Germinal center (tissue), 1 donor: ENCODE measurements at regions not wholly inside any gene's neighbourhood (a gene's known extent, or its start where the extent isn't known, plus 50 kb on each side); places are given as distances from the start of the nearest gene placed in this dataset.

Experiments
- DNase-seq: peaks from one replicate; pipeline ENCODE4 v3.0.0; 2012; ENCODE audit warnings: mixed read lengths, low spot score

DNA sequence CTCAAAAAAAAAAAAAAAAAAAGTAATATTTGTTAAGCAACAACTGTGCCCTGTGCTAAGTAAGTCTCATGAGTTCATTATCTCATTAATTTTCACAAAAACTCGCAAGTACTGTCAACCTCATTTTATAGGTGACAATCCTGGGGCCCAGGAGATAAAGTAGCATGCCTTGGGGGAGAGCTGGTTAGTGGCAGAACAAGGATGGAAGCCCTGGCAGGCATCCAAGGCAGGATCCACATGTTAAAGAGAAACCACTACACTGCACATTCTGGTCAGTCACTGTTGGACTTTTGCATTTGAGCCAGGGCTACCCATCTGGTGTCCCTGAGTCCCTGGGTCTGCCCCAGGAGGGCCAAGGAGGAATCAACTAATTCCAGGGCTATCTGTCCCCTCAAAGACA lies 54.6 kb downstream of the ZFP36L2 start:
- no peak for DNase-seq

DNA sequence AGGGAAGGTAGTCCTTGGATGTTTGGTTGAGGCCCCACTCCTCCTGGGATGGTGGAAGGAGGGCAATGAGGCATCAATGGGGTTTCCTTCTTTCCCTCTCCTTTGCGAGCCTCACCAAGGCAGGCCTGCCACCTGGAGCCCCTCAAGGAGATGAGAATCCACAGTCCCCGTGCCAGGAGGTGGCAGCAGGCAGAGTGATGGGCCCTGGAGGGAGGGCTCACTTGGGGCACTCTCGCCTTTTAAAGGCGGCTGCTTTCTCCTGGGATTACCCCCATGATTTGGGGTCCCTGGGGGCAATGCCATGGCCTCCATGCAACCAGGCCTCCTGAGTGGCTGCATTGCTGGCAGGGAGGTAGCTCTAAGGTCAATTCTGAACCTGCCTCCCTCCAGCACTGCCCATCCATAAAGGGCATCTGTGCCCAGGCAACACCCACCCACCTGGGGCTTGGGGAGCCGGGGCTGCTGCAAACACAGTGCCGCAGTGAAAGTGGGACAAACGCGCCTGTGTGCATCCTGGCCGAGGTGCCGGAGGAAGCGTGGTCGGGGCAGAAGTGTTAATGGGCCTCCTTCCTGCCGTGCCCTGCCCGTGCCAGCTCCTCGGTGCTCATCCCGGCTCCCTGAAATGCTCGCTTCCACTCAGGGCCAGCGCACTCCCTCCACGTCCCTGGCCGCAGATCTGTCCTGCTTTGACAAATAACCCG lies 55.9 kb downstream of the ZFP36L2 start:
- DNase-seq = no peak

DNA sequence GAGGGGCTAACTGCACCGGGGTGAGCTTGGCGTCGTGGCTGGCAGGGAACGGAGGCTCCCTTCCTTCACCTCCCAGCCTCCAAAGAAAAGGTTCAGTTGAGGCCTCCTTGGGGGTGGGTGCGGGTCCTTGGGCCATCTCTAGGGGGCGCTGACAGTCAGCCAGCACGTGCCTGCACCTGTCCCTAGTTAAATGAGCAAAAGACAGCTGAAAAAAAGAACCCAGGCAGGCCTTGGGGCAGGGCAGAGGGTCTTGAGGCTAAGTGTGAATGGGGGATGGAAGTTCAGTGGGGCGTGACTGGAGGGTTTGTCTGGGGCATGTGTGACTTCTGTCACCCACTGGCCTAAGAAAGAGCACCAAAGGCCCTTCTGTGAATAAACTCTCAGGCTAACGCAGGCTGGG lies 56.4 kb downstream of the ZFP36L2 start:
- peak; percentile 76 for DNase-seq

DNA sequence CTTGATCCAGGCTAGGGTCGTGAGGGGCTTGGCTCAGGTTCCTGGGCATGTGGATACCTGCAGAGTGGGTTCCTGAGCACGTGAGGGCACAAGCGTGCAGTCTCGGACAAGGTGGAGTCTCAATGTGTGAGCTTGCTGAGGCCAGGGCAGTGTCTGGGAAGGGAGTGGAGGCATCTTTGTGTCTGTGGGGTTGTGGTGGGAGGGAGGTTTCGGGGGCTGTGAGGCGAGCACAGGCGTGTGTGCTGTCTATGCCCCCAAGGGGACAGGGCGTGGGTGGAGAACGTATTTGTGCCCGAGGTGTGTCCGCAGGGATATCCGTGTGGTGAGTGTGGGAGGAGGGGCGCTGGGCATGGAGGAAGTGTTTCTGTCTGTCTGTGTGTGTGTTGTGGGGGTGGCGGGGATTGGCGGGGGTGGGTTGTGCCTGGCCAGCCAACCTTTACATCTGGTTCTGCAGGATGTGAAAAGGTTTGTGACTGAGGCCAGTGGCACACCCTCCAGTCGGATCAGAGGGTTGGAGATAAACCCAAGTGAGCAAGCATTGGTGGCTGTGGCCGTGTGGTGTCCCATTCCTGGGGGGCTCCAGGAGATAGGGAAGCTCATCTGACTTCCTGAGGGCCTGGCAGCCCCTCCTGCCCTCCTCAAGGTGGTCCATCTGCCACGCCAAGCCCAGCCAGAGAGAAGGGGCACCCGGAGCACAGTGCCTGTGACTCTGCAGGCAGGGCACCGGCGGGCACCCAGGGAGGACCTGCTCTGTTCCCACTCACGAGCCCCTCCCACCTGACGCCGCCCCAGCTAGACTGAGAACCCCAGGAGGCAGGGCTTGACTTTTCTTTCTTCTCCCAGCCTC lies 57.1 kb downstream of the ZFP36L2 start:
- DNase-seq = peak; percentile 83

DNA sequence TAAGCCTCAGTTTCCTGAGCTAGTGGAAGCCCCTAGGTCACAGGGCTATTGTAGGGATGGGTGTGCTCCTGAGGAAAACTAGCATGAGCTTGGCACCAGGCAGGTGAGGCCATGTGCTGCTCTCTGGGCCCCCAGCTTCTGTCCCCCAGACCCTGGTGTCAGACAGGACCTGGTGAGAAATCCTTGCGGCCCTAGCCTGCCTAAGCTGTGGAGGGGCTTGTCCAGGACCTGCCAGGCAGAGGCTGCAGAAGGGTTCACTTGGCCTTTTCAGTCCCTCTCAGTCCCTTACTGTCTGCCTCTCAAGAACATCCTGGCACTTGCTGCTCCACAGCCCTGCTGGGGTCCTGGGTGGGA lies 58.4 kb downstream of the ZFP36L2 start:
- DNase-seq = no peak

DNA sequence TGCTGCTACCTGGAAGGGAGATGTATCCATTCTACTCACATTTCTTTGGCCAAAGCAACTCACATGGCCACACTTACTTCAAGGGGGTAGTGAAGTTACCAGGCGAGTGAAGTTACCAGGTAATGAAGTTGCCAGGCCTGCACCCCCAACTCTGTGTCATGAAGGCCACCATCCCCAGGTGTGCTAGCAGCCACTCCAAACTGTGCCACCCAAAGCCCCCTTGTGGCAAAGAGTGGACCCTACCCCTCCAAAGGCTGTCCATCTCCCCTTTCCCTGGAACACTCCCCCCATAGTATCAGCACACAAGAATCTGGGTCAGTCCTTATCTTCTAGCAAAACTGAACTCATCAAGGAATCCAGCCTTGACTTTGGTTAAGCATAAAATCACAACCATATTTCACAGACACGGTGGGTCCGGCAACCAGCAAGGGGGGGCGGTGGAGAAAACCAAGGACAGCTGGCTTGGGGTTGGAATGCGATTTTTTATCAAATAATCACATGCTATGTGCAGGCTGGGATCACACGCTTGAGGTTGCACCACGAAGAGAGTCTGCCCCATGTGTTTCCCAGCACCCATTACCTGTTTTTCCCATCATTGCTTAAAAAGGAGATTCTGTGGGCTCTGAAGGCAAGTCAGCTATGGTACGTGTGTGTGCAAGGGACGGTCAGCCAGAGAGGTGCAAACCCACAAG lies 60.9 kb downstream of the ZFP36L2 start:
- no peak for DNase-seq

DNA sequence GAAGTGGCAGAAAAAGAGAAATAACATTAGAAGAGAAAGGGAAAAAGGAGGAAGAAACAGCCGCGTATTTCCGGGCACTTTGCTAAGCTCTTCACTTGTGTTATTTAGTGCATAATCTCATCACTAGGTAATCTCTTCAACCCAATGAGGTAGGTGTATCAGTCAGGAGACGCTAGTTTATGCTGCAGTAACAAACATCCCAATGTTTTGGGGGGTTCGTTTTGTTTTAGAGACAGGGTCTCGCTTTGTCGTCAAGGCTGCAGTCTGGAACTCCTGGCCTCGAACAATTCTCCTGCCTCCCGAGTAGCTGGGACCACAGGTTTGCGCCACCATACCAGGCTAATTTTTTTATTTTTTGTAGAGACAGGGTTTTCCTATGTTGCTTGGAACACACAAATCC lies 61.7 kb downstream of the ZFP36L2 start:
- DNase-seq = no peak

DNA sequence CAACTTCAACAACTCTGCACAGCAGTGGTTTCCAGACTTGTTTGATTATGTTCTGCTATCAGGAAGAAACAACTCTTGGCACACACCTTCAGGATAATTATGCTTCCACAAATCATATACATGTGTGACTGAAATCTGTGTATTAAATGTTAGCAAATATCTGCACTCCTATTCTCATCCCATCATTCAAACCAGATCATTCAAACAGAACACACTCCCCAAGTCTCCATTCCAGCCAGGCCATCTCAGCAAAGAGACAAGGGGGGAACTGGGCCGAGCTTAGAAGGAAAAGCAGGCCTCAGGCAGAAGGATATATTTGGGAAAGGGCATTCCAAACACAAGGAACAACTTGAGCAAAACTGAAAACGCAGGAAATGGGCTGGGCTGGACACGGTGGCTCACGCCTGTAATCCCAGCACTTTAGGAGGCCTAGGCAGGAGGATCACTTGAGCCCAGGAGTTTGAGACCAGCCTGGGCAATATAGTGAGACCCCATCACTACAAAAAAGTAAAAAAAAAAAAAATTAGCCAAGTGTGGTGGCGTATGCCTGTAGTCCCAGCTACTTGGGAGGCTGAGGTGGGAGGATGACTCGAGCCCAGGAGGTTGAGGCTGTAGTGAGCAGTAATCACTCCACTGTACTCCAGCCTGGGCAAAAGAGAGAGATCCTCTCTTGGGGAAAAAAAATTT lies 62.7 kb downstream of the ZFP36L2 start:
- DNase-seq = no peak

DNA sequence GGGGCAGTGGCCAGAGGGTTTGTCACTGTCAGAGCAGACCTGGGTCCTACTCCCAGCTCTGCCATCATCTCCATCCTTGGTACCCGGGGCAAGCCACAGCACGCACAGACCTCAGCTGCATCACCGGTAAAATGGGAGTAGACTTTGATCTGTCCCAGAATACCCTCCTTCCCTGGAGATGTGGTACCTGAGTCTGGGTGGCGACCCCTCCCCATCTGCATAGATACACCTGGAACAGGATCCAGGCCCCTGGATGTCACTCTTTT lies 64.0 kb downstream of the ZFP36L2 start:
- no peak for DNase-seq

DNA sequence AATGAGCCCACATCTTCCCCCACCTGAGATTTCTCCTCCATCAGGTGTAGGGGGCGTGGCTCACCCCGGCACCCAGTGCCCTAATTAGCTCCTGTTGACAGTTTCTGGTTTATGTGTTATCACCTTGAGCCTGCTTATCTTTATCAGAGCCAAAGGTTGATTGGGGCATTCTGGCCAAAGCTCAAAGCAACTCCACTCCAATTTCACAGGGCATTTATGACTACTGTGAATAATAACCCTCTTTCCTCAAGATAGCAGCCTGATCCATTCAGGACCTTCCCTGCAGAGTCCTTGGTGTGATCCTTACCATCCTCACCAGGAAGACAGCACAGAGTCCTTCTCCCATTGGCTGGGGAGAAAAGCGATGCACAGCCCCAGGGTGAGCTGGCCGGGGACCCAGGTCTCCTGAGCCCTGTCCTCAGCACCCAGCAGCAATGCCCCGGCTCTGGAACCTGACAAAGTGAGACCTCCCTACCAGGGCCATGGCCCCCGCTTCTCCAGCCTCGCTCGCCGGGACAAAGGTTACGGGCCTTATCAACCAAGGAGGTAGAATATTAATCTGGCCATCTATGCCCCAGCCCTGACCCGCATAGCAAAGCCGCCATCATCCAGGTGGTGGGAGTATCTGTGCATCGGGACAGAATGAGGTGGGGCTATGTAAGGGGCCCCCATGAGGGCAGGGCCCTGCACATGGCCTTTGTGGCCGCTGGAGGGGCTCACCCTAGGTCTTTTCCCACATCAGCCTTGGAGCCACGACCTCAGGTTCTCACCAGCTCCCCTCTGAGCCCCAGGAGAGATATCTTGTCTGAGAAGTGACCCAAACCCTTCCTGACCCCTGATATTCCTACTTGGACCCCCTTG lies 64.5 kb downstream of the ZFP36L2 start:
- DNase-seq = no peak

DNA sequence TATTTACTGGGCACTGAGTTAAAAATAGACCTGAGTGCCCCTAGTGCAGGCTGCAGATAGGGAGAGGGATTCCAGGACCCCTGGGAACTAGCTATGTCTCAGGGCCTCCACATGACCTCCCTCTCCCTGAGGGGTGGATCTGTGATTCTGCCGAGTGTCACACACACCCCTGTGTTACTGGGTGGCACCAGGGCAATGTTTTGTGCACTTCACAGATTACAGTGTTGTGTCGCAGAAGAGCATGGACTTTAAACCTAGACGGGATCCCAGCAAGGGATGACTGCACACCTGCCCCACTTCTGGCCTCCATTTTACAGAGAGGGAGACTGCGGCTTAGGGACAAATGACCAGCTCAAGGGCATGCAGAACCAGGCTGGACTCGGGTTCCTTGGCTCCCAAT lies 65.6 kb downstream of the ZFP36L2 start:
- DNase-seq = no peak

DNA sequence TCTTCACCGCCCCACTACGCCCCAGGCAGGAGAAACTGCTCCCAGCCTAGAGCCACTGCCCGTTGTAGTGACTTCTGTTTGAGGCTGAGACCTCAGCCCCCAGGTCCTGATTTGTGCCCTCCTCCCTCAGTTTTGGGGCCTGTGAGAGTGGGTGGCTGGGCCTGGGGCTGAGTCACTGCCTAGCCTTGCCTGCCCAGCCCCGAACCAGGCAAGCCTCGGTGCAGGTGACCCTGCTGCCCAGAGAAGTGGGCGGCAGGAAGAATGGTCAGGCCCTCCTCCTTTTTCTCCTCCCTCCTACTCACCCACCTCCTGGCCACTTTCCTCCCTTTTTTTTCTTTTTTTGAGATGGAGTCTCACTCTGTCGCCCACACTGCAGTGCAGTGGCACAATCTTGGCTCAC lies 66.6 kb downstream of the ZFP36L2 start:
- DNase-seq = no peak

DNA sequence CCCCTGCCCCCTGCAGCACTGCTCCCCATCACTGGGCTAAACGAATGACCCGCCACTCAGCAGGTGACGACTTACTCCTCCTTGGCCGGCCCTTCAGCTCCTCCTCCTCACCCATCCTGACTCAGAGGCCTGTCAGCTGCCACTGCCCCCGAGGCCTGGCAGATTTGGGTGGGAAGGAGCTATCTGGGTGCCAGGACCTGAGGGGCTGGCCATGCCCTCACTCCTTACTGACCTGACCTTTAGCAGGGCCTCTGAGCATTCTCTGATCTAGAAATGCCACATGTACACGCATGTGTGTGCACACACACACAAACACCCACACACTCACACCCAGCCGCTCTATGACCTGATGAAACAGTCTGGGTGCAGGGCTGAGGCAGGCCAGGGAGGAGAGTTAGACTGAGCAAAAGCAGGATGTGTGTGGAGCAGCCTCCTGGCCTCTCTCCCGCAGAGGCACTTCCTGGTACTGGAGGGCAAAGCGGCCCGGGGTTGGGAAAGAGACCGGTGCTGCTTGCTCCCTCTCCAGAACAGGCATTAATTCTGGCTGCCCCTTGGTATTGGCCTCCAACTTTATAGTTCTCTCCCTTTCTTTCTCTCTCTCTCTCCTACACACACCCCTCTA lies 68.0 kb downstream of the ZFP36L2 start:
- peak; percentile 23 for DNase-seq

DNA sequence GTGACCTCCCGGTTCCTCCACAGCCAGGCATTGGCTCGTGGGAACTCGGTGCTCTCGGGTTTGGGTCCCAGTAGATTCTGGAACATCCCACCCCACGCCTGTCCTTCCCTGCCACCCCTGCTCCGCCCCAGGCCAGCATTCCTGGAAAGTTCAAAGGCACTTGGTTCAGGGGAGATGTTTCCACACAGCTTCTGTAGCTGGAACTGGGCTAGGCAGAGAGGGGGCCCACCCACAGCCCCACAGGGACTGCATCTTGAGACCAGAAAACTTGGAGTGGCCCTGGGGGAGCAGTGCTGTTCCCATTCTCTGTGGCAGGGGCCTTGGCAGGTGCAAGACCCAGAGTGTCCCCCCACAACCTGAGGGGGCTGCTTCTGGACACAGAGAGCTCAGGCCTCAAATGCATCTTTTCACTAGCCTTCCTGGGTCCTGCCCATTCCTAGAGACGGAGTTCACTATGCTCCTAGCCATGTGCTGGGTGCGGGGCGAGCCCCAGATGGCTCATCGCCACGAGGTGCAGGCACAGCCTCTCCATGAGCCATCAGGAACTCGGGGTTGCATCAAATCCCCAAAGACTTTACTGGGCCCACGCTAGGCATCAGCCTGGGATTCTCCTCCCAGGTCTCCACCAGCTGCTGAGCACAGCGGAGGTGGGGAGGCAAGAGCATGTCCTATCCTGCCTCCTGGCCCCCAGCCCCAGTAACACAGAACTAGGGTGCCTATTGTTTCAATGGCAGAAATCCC lies 68.7 kb downstream of the ZFP36L2 start:
- no peak for DNase-seq

DNA sequence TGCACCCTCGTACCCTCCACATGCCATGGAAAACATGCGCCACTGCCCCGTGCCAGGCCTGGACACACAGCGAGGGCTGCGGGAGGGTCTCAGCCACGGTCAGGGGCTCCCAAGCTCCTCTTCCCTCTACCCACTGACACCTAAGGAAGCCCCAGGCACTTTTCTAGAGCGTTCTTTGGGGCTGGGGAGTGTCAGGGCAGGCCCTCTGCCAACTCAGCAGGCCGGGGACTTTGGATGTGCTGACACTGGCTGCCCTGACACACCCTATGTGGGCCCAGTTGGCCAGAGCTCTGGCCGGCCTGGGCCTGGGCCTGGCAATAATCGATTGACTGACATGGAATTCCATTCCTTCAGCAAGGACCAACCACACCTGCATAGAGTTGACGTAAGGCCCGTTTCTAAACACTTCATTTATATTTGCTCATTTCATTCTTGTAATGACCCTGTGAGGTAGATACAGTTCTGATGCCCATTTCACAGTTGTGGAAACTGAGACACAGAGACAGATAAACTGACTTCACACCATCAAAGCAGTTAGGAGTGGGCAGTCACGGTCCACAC lies 70.5 kb downstream of the ZFP36L2 start:
- no peak for DNase-seq

DNA sequence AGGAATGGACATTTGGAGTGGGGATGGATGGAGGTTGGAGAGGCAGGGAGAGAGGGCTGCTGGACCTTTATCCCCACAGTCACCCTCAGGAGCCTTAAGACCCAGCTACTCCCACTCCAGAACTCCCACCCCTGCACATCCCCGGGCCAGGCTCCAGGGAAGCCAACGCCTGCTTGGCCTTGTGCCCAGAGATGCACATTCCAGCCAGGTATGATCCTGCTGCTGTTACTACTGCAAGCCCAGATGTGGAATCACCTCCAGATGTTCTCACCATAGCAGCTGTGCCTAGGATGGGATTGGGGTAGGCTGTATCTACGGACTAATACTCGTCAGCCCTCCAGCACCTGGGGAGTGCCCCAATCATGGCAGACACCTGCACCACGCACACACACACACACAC lies 71.7 kb downstream of the ZFP36L2 start:
- DNase-seq = no peak

DNA sequence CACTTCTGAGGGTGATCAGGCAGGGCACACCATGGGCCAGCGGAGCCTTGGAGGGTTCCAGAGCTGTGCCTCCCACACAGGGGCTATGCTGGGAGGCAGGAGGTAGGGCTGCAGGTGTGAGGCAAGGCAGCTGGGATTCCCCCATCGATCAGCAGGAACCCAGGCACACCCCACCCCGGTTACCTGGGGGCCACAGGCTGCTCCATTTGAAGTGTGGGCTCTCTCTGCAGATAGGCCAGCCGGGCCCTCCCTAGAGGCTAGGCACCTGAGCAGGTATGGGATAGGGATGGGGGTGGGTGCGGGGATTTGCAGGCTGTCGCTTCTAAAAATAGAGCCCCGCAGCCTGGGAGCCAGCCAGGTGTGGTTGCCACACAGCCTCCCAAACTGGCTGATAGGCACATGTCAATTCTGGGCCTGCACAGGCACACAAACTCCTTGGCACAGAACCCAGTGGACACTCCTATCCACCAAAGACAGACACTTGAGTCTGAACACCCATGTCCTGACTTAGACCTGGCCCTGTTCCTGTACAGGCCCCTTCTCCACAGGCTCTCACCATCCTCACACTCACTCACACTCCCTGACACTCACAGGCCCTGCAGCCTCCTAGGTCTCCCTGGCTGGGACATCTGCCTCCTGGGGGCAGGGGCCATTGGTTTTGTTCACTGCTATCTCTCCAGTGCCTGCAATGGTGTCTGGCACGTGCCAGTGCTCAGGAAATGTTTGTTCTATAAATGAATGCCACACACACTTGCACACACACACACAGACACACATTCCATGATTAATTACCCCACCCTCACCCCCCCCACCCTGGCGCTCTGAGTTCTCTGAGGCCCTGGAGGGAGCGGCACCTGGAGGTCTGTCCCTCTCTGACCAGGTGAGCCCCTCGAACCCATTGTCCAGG lies 73.4 kb downstream of the ZFP36L2 start:
- DNase-seq = no peak

DNA sequence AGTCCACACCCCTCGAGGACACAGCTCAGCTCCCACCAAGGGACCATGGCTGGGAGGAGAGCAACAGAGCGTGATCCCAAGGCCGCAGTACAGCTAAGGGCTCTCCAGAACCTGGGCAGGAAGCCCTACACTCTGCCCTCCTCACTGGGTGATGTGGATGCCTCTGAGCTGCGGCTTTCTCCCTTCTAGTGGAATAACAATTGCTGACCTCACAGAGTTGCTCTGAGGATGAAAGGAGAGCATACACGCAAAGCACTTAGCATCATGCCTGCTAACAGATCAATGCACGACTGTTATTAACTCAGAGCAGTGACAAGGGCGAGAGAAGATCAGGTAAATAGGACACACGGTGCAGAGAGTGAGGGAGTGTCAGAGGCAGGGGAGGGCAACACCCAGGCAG lies 74.2 kb downstream of the ZFP36L2 start:
- DNase-seq = no peak

DNA sequence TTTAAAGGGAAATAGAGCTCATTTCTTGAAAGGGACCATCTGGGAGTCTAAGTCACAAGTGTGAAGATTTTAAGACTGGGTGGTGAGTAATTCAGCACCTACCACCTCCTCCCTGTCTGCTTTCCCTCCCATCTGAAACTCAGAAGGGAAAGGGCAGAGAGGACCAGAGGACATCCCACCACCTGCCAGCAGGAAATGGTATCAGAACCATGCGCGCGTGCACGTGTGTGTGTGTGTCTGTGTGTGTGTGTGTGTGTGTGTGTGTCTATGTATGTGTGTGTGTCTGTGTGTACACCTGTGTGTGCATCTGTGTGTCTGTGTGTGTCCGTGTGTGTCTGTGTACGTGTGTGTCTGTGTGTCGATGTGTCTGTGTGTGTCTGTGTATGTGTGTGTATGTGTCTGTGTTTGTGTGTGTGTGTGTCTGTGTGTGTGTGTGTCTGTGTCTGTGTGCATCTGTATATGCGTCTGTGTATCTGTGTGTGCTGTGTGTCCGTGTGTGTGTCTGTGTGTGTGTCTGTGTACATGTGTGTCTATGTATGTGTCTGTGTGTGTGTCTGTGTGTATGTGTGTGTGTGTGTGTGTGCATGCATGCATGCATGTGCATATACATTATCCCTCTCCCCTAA lies 76.8 kb downstream of the ZFP36L2 start:
- no peak for DNase-seq
